Body of pancreas (tissue), 4 donors: ENCODE measurements at regions not wholly inside any gene's neighbourhood (a gene's known extent, or its start where the extent isn't known, plus 50 kb on each side); places are given as distances from the start of the nearest gene placed in this dataset.

Experiments used
- CTCF ChIP-seq, 7 experiments: fragments of 450-650 bp in 4 of 7; fragments of 200-600 bp in 3 of 7; sonication (generic) in 3 of 7; IDR thresholded peaks; one replicate each; pipeline ENCODE4 v1.5.1; 2016 to 2019; ENCODE audit warnings: antibody characterized with exemption in 7 of 7
- POLR2A ChIP-seq, 3 donors: fragments of 450-650 bp; IDR thresholded peaks; one replicate each; pipeline ENCODE4 v1.6.1; 2016; ENCODE audit warnings: antibody characterized with exemption in 3 of 3, mild to moderate bottlenecking in 2 of 3

GRCh38 chr1:208767816-208768215 lies 523.6 kb upstream of the PLXNA2 start:
- no peak for TF ChIP-seq CTCF (IDR thresholded peaks at IDR 0.05)
- TF ChIP-seq POLR2A (IDR thresholded peaks at IDR 0.05), result no peak
